ENCODE measurements at regions not wholly inside any gene's neighbourhood (a gene's known extent, or its start where the extent isn't known, plus 50 kb on each side); places are given as distances from the start of the nearest gene placed in this dataset.

GRCh38 chr10:120997313-120997712 is 146.2 kb downstream of the WDR11 start:
- no CpG with 5 or more reads among the region's 1 CpG for WGBS (ENCODE audit: extremely low coverage, insufficient coverage, insufficient read length)
- no peak overlapping the region for H3K18ac ChIP-seq (ENCODE audit: low read length)
- H3K9me3 ChIP-seq (ENCODE audit: insufficient read depth, low read depth, low read length) = peaks cover 2% of the 10 kb centered on the region
- H3K23ac ChIP-seq (ENCODE audit: low read length) = no peak overlapping the region
- H3K27ac ChIP-seq (ENCODE audit: low read depth, low read length) = no peak overlapping the region
- no peak overlapping the region for H3K4ac ChIP-seq (ENCODE audit: low read depth, low read length)
- no peak overlapping the region for H2BK120ac ChIP-seq (ENCODE audit: insufficient read depth, low read length, poor library complexity)
- H2AFZ ChIP-seq (ENCODE audit: insufficient read depth, low read length, poor library complexity) = no peak overlapping the region
- no peak for DNase-seq
- H3K79me1 ChIP-seq (ENCODE audit: low read length) = no peaks in the 10 kb centered on the region
- H4K8ac ChIP-seq (ENCODE audit: low read depth, low read length) = no peak overlapping the region
- H3K9ac ChIP-seq (ENCODE audit: low read length) = no peak overlapping the region
- H4K12ac ChIP-seq (ENCODE audit: low read depth, low read length) = no peak overlapping the region
- no peak overlapping the region for H3K4me3 ChIP-seq (ENCODE audit: low read depth, low read length)
- no peak overlapping the region for H3K4me2 ChIP-seq (ENCODE audit: low read length)
- no peaks in the 10 kb centered on the region for H3K4me1 ChIP-seq (ENCODE audit: control insufficient read depth in 1 of 2, insufficient read depth in 2 of 2, low read length in 2 of 2)
- no peak overlapping the region for H2AK5ac ChIP-seq (ENCODE audit: low read length)
- H3K27me3 ChIP-seq (ENCODE audit: insufficient read depth, low read length) = no peaks in the 10 kb centered on the region
- H2BK5ac ChIP-seq (ENCODE audit: low read depth, low read length, poor library complexity) = no peak overlapping the region
- no peaks in the 10 kb centered on the region for H3K79me2 ChIP-seq (ENCODE audit: control insufficient read depth, insufficient read depth, low read length, poor library complexity)
- no peak overlapping the region for H2BK12ac ChIP-seq (ENCODE audit: low read length)
- H4K91ac ChIP-seq (ENCODE audit: low read depth, low read length) = no peak overlapping the region
- no peak overlapping the region for H3K14ac ChIP-seq (ENCODE audit: low read length)
- H3K36me3 ChIP-seq (ENCODE audit: control insufficient read depth in 1 of 2, insufficient read depth in 2 of 2, low read length in 2 of 2) = no peaks in the 10 kb centered on the region

- no peak overlapping the region for H4K8ac ChIP-seq (ENCODE audit: low read depth, low read length)
- H3K27ac ChIP-seq (ENCODE audit: low read depth, low read length) = no peak overlapping the region
- no peak overlapping the region for H3K14ac ChIP-seq (ENCODE audit: low read length)
- no peak overlapping the region for H3K4me2 ChIP-seq (ENCODE audit: low read length)
- no peaks in the 10 kb centered on the region for H3K27me3 ChIP-seq (ENCODE audit: insufficient read depth, low read length)
- no peak overlapping the region for H3K4ac ChIP-seq (ENCODE audit: low read depth, low read length)
- no peaks in the 10 kb centered on the region for H3K79me1 ChIP-seq (ENCODE audit: low read length)
- H2BK120ac ChIP-seq (ENCODE audit: insufficient read depth, low read length, poor library complexity) = no peak overlapping the region
- no peak overlapping the region for H2AK5ac ChIP-seq (ENCODE audit: low read length)
- H3K79me2 ChIP-seq (ENCODE audit: control insufficient read depth, insufficient read depth, low read length, poor library complexity) = no peaks in the 10 kb centered on the region
- no peak overlapping the region for H3K9ac ChIP-seq (ENCODE audit: low read length)
- H3K23ac ChIP-seq (ENCODE audit: low read length) = no peak overlapping the region
- no peak overlapping the region for H4K12ac ChIP-seq (ENCODE audit: low read depth, low read length)
- H3K4me3 ChIP-seq (ENCODE audit: low read depth, low read length) = no peak overlapping the region
- no peak overlapping the region for H2BK5ac ChIP-seq (ENCODE audit: low read depth, low read length, poor library complexity)
- no CpG with 5 or more reads among the region's 3 CpGs for WGBS (ENCODE audit: extremely low coverage, insufficient coverage, insufficient read length)
- no peak overlapping the region for H4K91ac ChIP-seq (ENCODE audit: low read depth, low read length)
- no peak for DNase-seq
- no peaks in the 10 kb centered on the region for H3K4me1 ChIP-seq (ENCODE audit: control insufficient read depth in 1 of 2, insufficient read depth in 2 of 2, low read length in 2 of 2)
- H3K18ac ChIP-seq (ENCODE audit: low read length) = no peak overlapping the region
- no peak overlapping the region for H2AFZ ChIP-seq (ENCODE audit: insufficient read depth, low read length, poor library complexity)
- H2BK12ac ChIP-seq (ENCODE audit: low read length) = no peak overlapping the region
- no peaks in the 10 kb centered on the region for H3K36me3 ChIP-seq (ENCODE audit: control insufficient read depth in 1 of 2, insufficient read depth in 2 of 2, low read length in 2 of 2)
- H3K9me3 ChIP-seq (ENCODE audit: insufficient read depth, low read depth, low read length) = peaks cover 2% of the 10 kb centered on the region
Measured at GRCh38 chr10:120997756-120998155, 146.6 kb downstream of the WDR11 start.

- H3K4ac ChIP-seq (ENCODE audit: low read depth, low read length) = no peak overlapping the region
Measured at GRCh38 chr10:120998251-120998650, 147.1 kb downstream of the WDR11 start.

GRCh38 chr10:120998782-120999285 is 147.7 kb downstream of the WDR11 start:
- no peaks in the 10 kb centered on the region for H3K4me1 ChIP-seq (ENCODE audit: control insufficient read depth in 1 of 2, insufficient read depth in 2 of 2, low read length in 2 of 2)
- no CpG with 5 or more reads among the region's 6 CpGs for WGBS (ENCODE audit: extremely low coverage, insufficient coverage, insufficient read length)
- H3K36me3 ChIP-seq (ENCODE audit: control insufficient read depth in 1 of 2, insufficient read depth in 2 of 2, low read length in 2 of 2) = no peaks in the 10 kb centered on the region
- H4K8ac ChIP-seq (ENCODE audit: low read depth, low read length) = no peak overlapping the region
- H3K9ac ChIP-seq (ENCODE audit: low read length) = no peak overlapping the region
- H4K12ac ChIP-seq (ENCODE audit: low read depth, low read length) = no peak overlapping the region
- no peak overlapping the region for H4K91ac ChIP-seq (ENCODE audit: low read depth, low read length)
- H2AFZ ChIP-seq (ENCODE audit: insufficient read depth, low read length, poor library complexity) = no peak overlapping the region
- no peaks in the 10 kb centered on the region for H3K27me3 ChIP-seq (ENCODE audit: insufficient read depth, low read length)
- H3K4me3 ChIP-seq (ENCODE audit: low read depth, low read length) = no peak overlapping the region
- H2BK120ac ChIP-seq (ENCODE audit: insufficient read depth, low read length, poor library complexity) = no peak overlapping the region
- no peaks in the 10 kb centered on the region for H3K79me2 ChIP-seq (ENCODE audit: control insufficient read depth, insufficient read depth, low read length, poor library complexity)
- peaks cover 2% of the 10 kb centered on the region for H3K9me3 ChIP-seq (ENCODE audit: insufficient read depth, low read depth, low read length)
- H2AK5ac ChIP-seq (ENCODE audit: low read length) = no peak overlapping the region
- H3K14ac ChIP-seq (ENCODE audit: low read length) = no peak overlapping the region
- no peaks in the 10 kb centered on the region for H3K79me1 ChIP-seq (ENCODE audit: low read length)
- no peak overlapping the region for H3K27ac ChIP-seq (ENCODE audit: low read depth, low read length)
- no peak overlapping the region for H2BK12ac ChIP-seq (ENCODE audit: low read length)
- no peak overlapping the region for H3K23ac ChIP-seq (ENCODE audit: low read length)
- H3K4me2 ChIP-seq (ENCODE audit: low read length) = no peak overlapping the region
- H3K4ac ChIP-seq (ENCODE audit: low read depth, low read length) = no peak overlapping the region
- H3K18ac ChIP-seq (ENCODE audit: low read length) = no peak overlapping the region
- H2BK5ac ChIP-seq (ENCODE audit: low read depth, low read length, poor library complexity) = no peak overlapping the region
- DNase-seq = no peak

More at GRCh38 chr10:120998251-120998650, 147.1 kb downstream of the WDR11 start:
- H3K27ac ChIP-seq (ENCODE audit: low read depth, low read length) = no peak overlapping the region
- no peak overlapping the region for H3K9ac ChIP-seq (ENCODE audit: low read length)
- H3K9me3 ChIP-seq (ENCODE audit: insufficient read depth, low read depth, low read length) = peaks cover 2% of the 10 kb centered on the region
- no peak overlapping the region for H4K8ac ChIP-seq (ENCODE audit: low read depth, low read length)
- no peak overlapping the region for H3K23ac ChIP-seq (ENCODE audit: low read length)
- no peaks in the 10 kb centered on the region for H3K27me3 ChIP-seq (ENCODE audit: insufficient read depth, low read length)
- H2AK5ac ChIP-seq (ENCODE audit: low read length) = no peak overlapping the region
- no peak overlapping the region for H2BK12ac ChIP-seq (ENCODE audit: low read length)
- H2BK120ac ChIP-seq (ENCODE audit: insufficient read depth, low read length, poor library complexity) = no peak overlapping the region
- H2AFZ ChIP-seq (ENCODE audit: insufficient read depth, low read length, poor library complexity) = no peak overlapping the region
- no peaks in the 10 kb centered on the region for H3K79me1 ChIP-seq (ENCODE audit: low read length)
- H3K79me2 ChIP-seq (ENCODE audit: control insufficient read depth, insufficient read depth, low read length, poor library complexity) = no peaks in the 10 kb centered on the region
- H2BK5ac ChIP-seq (ENCODE audit: low read depth, low read length, poor library complexity) = no peak overlapping the region
- H3K36me3 ChIP-seq (ENCODE audit: control insufficient read depth in 1 of 2, insufficient read depth in 2 of 2, low read length in 2 of 2) = no peaks in the 10 kb centered on the region
- H3K4me2 ChIP-seq (ENCODE audit: low read length) = no peak overlapping the region
- no peak overlapping the region for H4K91ac ChIP-seq (ENCODE audit: low read depth, low read length)
- H3K14ac ChIP-seq (ENCODE audit: low read length) = no peak overlapping the region
- no peaks in the 10 kb centered on the region for H3K4me1 ChIP-seq (ENCODE audit: control insufficient read depth in 1 of 2, insufficient read depth in 2 of 2, low read length in 2 of 2)
- no CpG with 5 or more reads among the region's 5 CpGs for WGBS (ENCODE audit: extremely low coverage, insufficient coverage, insufficient read length)
- H3K18ac ChIP-seq (ENCODE audit: low read length) = no peak overlapping the region
- H4K12ac ChIP-seq (ENCODE audit: low read depth, low read length) = no peak overlapping the region
- no peak for DNase-seq
- no peak overlapping the region for H3K4me3 ChIP-seq (ENCODE audit: low read depth, low read length)

Measured in trophoblast cell (in vitro differentiated cells and primary cell).